Fibroblast of villous mesenchyme (primary cell): ENCODE measurements at regions not wholly inside any gene's neighbourhood (a gene's known extent, or its start where the extent isn't known, plus 50 kb on each side); places are given as distances from the start of the nearest gene placed in this dataset.

ENCODE experiments used
- DNase-seq: peaks from one replicate; pipeline ENCODE4 v3.0.0-alpha.2; 2010; ENCODE audit warnings: low read depth
- H3K4me3 ChIP-seq: 2 replicates; pipeline ENCODE4 v1.5.1; 2011; ENCODE audit warnings: low read depth, mild to moderate bottlenecking, low read length
- CTCF ChIP-seq: IDR thresholded peaks from 2 replicates; pipeline ENCODE4 v1.5.1; 2012; ENCODE audit warnings: low read depth, mild to moderate bottlenecking, low read length; ENCODE audit not compliant: insufficient read depth

- TF ChIP-seq CTCF, result no peak
- no peak overlapping the region for H3K4me3 ChIP-seq
- DNase-seq, result no peak
Observed at GRCh38 chrX:19172741-19173140, 50.5 kb upstream of the ADGRG2 start.

GRCh38 chrX:19174401-19175025 is 52.2 kb upstream of the ADGRG2 start:
- no peak for DNase-seq
- TF ChIP-seq CTCF, result no peak
- no peak overlapping the region for H3K4me3 ChIP-seq

- DNase-seq, result no peak
- H3K4me3 ChIP-seq, result no peak overlapping the region
- no peak for TF ChIP-seq CTCF
Observed at GRCh38 chrX:19176901-19177630, 54.8 kb upstream of the ADGRG2 start.

- no peak for TF ChIP-seq CTCF
- H3K4me3 ChIP-seq, result no peak overlapping the region
- no peak for DNase-seq
Observed at GRCh38 chrX:19177721-19178120, 55.5 kb upstream of the ADGRG2 start.

GRCh38 chrX:19178402-19178801 is 56.1 kb upstream of the ADGRG2 start:
- no peak overlapping the region for H3K4me3 ChIP-seq
- TF ChIP-seq CTCF, result no peak
- DNase-seq, result no peak

- no peak overlapping the region for H3K4me3 ChIP-seq
- no peak for DNase-seq
- no peak for TF ChIP-seq CTCF
Observed at GRCh38 chrX:19179389-19179788, 57.1 kb upstream of the ADGRG2 start.
